Stimulated activated CD8-positive, alpha-beta memory T cell treated with anti-CD3 and anti-CD28 coated beads, Interleukin-15, amount 100 ng/mL, for 24 hours (primary cell): ENCODE measurements at regions not wholly inside any gene's neighbourhood (a gene's known extent, or its start where the extent isn't known, plus 50 kb on each side); places are given as distances from the start of the nearest gene placed in this dataset.
"Not testable (repeated sequence)": the region's sequence is repeated elsewhere in the genome, so short reads cannot be mapped to it uniquely, and the experiment has no call there.

Experiments
- DNase-seq: peaks from one replicate; pipeline ENCODE4 v3.0.0-alpha.2; 2020; ENCODE audit warnings: low read depth

DNA sequence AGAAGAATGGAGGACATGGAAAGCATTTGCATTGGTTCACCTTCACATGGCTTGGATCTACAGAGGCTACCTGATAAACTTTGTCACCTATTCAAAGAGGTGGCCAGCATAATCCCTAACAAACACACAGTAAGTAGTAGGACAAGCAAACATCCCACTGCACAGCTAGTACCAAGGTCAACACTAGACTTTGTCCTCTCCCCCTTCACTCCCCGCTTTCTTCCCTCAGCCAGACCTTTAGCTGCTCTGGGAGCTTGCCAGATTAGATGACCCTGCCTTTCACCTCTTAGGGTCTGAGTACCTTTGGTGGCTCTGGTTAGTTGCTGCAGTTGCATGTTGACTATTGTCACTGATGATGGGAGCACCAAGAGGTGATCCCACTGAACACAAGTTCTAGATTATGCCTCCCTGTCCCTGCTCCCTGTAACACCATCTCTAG is 211.3 kb downstream of the CCDC74A start:
- DNase-seq = not testable (repeated sequence)

GRCh38 chr2:131753640-131754561 is 226.2 kb downstream of the CCDC74A start:
- DNase-seq = no peak

- no peak for DNase-seq
Measured at GRCh38 chr2:131754929-131755720, 227.4 kb downstream of the CCDC74A start.

DNA sequence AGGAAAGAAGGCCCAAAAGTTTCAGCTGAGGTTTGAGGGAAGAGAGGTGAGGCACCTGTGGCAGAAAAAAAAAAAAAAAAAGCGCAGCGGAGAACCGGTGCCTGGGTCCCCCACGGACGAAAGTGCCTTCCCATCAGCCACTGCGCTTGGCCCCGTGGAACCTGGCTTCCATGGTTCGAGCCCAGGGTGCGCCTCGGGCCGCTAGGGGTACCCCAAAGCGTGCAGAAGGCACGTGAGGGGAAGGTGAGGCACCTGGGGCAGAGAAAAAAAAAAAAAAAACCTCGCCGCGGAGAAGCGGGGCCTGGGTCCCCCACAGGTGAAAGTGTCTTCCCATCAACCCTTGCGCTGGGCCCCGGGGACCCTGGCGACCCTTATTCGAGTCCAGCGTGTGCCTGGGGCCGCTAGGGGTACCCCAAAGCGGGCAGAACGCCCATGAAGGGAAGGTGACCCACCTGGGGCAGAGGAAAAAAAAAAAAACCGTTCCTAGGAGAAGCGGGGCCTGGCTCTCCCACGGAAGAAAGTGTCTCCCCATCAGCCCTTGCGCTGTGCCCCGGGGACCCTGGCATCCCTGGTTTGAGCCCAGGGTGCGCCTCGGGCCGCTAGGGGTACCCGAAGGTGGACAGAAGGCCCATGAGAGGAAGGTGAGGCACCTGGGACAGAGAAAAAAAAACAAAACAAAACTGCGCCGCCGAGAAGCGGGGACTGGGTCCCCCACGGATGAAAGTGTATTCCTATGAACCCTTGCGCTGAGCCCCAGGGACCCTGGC is 228.6 kb downstream of the CCDC74A start:
- no peak for DNase-seq

- not testable (repeated sequence) for DNase-seq
Measured at GRCh38 chr2:131758941-131759340, 231.3 kb downstream of the CCDC74A start.

- not testable (repeated sequence) for DNase-seq
Measured at GRCh38 chr2:131774955-131775555, 247.4 kb downstream of the CCDC74A start.

- DNase-seq = not testable (repeated sequence)
Measured at GRCh38 chr2:131775903-131776506, 248.3 kb downstream of the CCDC74A start.

- DNase-seq = not testable (repeated sequence)
Measured at GRCh38 chr2:131780446-131780845, 252.8 kb downstream of the CCDC74A start.

DNA sequence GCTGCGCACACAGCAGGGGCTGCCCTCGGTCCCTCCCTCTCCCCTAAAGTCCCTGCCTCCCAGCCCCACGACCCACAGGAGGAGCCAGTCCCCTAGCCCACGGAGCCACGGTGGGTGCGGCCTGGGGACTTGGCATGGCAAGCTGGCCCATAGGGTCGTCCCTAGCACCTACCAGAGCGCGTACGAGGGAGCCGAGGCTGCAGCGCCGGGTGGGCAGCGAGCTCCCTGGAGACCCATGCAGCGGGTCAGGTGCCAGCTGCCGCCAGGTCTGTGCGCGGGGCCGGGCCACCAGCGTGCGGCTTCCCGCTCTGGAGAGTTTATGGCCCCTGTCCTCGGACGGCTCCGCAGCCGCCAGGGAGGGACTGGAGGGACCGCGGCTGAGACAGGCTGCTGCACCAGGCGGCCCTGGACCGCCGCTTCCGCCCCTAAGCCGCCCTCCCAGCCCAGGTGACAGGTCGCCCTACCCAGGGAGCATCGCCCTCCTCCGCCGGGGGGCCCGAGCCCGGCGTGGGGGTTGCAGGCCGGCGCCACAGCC is 273.6 kb downstream of the CCDC74A start:
- no peak for DNase-seq

DNA sequence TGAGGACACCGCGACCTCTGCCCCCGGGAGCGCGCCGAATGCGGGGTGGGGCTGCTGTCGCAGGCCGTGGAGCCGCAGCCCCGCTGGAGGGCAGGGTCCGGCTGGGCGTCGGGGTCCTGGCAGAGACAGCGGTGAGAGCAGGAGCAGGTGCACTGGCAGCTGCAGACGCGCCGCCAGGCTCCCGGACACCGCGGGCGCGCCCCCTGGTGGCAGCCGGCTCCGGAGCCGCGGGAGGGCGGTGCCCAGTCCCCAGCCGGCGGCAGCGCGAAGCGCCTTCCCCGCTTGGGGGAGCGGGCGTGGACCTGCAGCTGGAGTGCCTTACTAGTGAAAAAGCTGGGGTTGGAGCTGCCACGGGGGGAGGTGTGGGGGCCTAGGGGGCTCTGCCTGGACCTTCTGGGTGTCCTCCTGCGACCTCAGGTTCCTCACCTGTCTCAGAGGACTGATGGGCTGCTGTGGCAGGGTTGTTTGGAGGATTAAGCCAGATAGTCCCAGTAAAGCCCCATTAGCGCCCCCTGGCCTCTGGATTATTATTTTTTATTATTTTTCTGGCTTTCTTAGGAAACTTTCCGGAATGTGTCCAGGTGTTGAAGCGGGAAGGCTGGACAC is 274.2 kb downstream of the CCDC74A start:
- peak; percentile 75 for DNase-seq

DNA sequence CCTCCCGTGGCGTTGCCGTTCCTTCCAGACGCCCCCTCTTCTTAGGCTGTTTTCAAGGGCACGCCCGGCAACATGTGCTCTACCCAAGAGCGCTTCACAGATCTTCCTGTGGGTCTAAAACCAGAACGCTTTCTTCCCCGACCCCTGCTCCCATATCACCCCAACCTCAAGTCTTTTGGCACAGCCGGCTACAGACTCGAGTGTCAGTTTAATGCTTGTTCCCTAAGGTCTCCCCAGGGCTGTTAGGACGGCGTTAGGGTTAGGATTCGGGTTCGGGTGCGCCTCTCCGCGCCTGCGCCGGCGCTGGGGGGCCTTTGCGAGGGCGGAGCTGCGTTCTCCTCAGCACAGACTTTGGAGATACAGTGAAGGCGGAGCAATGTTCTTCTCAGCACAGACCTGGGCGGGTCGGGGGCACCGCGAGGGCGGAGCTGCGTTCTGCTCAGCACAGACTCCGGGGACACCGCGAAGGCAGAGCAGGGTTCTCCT is 274.7 kb downstream of the CCDC74A start:
- peak; percentile 16 for DNase-seq

DNA sequence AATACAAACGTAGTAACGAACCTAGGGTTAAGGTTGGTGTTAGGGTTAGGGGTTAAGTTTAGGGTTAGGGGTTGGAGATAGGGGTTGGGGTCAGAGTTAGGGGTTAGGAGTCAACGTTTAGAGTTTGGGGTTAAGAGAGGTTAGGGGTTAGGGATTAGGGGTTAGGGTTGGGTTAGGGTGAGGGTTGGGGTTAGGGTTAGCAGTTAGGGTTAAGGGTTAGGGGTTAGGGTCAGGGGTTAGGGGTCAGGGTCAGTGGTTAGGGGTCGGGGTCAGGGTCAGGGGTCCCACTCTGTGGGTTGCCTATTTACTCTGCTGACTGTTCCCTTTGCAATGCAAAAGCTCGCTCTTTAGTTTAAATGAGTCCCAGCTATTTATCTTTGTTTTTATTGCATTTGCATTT is 275.5 kb downstream of the CCDC74A start:
- not testable (repeated sequence) for DNase-seq

GRCh38 chr2:131812605-131813004 is 284.9 kb downstream of the CCDC74A start:
- DNase-seq = not testable (repeated sequence)

GRCh38 chr2:131813378-131813777 is 285.7 kb downstream of the CCDC74A start:
- DNase-seq = not testable (repeated sequence)

DNA sequence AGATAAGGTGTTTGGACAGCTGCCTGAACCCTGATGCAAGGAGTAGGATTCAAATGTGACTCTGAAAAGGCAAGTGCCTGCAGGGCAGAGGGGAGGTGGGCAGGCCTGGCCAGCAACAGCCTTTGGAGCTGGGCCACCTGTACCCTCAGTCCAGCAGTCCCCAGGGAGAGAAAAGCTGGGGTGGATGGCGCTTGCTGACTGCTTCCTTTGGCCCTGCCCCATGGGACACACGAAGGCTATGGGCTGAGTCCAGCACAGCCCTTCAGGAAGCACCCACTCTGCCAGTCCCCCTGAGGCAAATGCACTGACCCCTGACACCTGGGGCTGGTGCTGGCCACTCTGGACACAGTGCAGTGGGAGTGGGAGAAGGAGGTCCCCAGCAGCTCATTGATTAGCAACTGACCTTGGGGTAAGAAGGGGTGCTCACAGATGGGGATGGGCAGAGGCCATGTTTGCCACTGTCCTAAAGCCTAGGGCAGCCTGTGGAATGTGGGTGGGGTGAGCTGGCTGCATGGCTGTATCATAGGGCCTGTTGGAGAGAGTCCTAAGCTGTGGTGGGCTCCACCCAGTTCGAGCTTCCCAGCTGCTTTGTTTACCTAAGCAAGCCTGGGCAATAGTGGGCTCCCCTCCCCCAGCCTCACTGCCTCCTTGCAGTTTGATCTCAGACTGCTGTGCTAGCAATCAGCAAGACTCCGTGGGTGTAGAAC is 290.7 kb downstream of the CCDC74A start:
- DNase-seq = not testable (repeated sequence)

DNA sequence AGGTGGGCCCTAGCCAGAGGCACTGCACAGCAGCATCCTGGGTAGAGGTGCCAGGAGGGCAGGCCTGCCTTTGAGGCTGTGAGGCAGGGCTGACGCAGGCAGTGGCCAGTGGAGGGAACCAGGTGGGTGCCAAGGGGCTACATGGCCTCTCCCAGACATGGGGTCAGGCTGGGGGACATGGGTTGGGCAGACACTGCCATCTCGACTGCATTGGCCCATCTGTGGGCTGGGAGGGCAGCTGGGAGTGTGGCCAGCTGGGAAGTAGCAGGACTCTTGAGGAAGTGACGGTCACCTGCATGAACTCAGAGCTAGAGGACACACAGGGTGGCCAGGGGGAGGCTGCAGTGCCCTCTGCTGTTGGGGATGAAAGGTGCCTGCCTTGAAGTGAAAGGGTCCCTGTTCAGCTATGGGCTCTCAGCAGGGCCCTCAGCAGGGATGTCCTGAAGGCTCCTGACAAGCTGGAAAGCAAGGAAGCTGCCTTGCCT is 294.6 kb downstream of the CCDC74A start:
- DNase-seq = not testable (repeated sequence)

DNA sequence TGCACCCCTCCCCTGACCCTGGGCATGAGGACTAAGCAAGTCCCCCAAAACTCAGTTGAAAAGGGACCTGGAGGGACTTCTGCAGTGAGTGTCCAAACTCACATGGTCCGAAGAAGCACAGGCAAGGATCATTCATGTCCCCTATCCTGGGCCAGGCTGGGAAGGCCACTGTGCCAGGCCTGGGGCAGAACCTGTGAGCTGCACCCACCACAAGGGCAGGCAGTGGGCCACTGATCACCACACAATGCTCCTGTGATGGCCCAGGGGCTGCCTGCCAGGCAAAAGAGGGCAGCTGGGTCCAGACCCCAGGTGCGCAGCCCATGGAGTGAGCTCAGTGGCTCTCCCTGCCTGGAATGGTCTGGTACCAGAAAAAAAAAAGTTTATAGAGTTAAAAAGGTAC is 295.4 kb downstream of the CCDC74A start:
- DNase-seq = not testable (repeated sequence)

DNA sequence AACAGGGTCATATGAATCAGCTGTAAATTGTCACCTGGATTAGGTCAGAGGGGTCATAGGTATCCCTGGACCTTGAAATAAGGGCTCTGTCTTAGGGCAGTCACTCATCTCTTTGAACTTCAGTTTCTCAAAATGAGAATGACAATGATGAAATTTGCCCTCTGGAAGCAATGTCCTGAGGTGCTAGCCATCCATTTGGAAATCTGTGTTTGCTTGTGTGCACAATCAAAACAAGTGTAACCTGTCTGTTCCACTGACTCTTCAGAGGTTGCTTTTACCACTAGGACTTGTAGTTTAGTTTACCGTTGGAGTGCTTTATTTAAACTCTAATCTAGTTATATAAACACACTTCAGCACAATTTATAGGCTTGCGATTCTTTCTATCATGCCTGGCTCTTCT is 297.3 kb downstream of the CCDC74A start:
- not testable (repeated sequence) for DNase-seq

GRCh38 chr2:131827481-131828163 is 299.9 kb downstream of the CCDC74A start:
- DNase-seq = no peak
